ENCODE measurements at regions not wholly inside any gene's neighbourhood (a gene's known extent, or its start where the extent isn't known, plus 50 kb on each side); places are given as distances from the start of the nearest gene placed in this dataset.

GRCh38 chr4:115292320-115293092 lies 179.1 kb upstream of the NDST4 start:
- Mint-ChIP-seq H3K4me3 (no peak overlapping the region), H3K36me3 (ENCODE audit: low read depth) (no peaks in the 10 kb centered on the region), H3K9me3 (no peaks in the 10 kb centered on the region; the same call in 2 of the 3 replicates), H3K4me1 (no peaks in the 10 kb centered on the region), H3K27ac (no peak overlapping the region), H3K27me3 (ENCODE audit: insufficient read depth, low read depth, poor library complexity) (no peaks in the 10 kb centered on the region)
- no peaks in the 10 kb centered on the region for H3K4me1 ChIP-seq (ENCODE audit: insufficient read depth)
- H3K27me3 ChIP-seq (ENCODE audit: insufficient read depth): no peaks in the 10 kb centered on the region
- no peaks in the 10 kb centered on the region for H3K9me2 ChIP-seq (ENCODE audit: insufficient read depth)
- no peak for TF ChIP-seq ZNF114 (CRISPR knock-in tag; IDR thresholded peaks at IDR 0.05)
- no peak for TF ChIP-seq JUNB (IDR thresholded peaks at IDR 0.05; ENCODE audit: unreplicated experiment)
- H3K27ac ChIP-seq (ENCODE audit: low read depth): no peak overlapping the region
- H3K4me3 ChIP-seq: no peak overlapping the region
- H3K79me2 ChIP-seq (replicated peaks; ENCODE audit: insufficient read depth): no peaks in the 10 kb centered on the region
- no peak for DNase-seq (ENCODE audit: low spot score)
- H3F3A ChIP-seq (replicated peaks; ENCODE audit: low read depth): no peaks in the 10 kb centered on the region
- no peaks in the 10 kb centered on the region for H4K20me1 ChIP-seq (replicated peaks; ENCODE audit: insufficient read depth)
- H3K36me3 ChIP-seq (ENCODE audit: insufficient read depth): no peaks in the 10 kb centered on the region
- no peak for ATAC-seq
- H3K4me2 ChIP-seq: no peak overlapping the region
- H2AFZ ChIP-seq: 0 out of 2 replicates have a peak overlapping the region, but pooled peaks have one; percentile 40

GRCh38 chr4:115287426-115287825 lies 174.0 kb upstream of the NDST4 start:
- no peaks in the 10 kb centered on the region for H3K4me1 ChIP-seq (ENCODE audit: insufficient read depth)
- DNase-seq (ENCODE audit: low spot score): no peak
- no peaks in the 10 kb centered on the region for H3K9me3 Mint-ChIP-seq
- no peak overlapping the region for H3K4me3 ChIP-seq
- no peaks in the 10 kb centered on the region for H3K36me3 Mint-ChIP-seq (ENCODE audit: low read depth)
- no peaks in the 10 kb centered on the region for H3K4me1 Mint-ChIP-seq
- H3K27me3 ChIP-seq (ENCODE audit: insufficient read depth): no peaks in the 10 kb centered on the region
- no peaks in the 10 kb centered on the region for H3K27me3 Mint-ChIP-seq (ENCODE audit: insufficient read depth, low read depth, poor library complexity)
- H3K79me2 ChIP-seq (replicated peaks; ENCODE audit: insufficient read depth): no peaks in the 10 kb centered on the region
- no peaks in the 10 kb centered on the region for H3F3A ChIP-seq (replicated peaks; ENCODE audit: low read depth)
- H3K4me3 Mint-ChIP-seq: no peak overlapping the region
- no peak overlapping the region for H3K27ac ChIP-seq (ENCODE audit: low read depth)
- no peaks in the 10 kb centered on the region for H3K36me3 ChIP-seq (ENCODE audit: insufficient read depth)
- no peaks in the 10 kb centered on the region for H4K20me1 ChIP-seq (replicated peaks; ENCODE audit: insufficient read depth)
- no peak overlapping the region; the same call in 1 of the 2 replicates for H3K27ac Mint-ChIP-seq
- no peaks in the 10 kb centered on the region for H3K9me2 ChIP-seq (ENCODE audit: insufficient read depth)
- ATAC-seq: no peak
- TF ChIP-seq ZNF331 (CRISPR knock-in tag; IDR thresholded peaks at IDR 0.05; ENCODE audit: low read depth) (no peak), STAT1 (IDR thresholded peaks at IDR 0.05; ENCODE audit: unreplicated experiment) (no peak), REST (IDR thresholded peaks at IDR 0.05; ENCODE audit: unreplicated experiment) (no peak), EZH2 (IDR thresholded peaks at IDR 0.05; ENCODE audit: low read depth, unreplicated experiment) (no peak), POLR2AphosphoS5 (IDR thresholded peaks at IDR 0.05; ENCODE audit: low read depth) (no peak), CREB1 (CRISPR knock-in tag; IDR thresholded peaks at IDR 0.05; ENCODE audit: low read depth) (no peak), ETS1 (IDR thresholded peaks at IDR 0.05) (no peak), NANOG (IDR thresholded peaks at IDR 0.05; ENCODE audit: borderline replicate concordance) (no peak), ZNF462 (CRISPR knock-in tag; IDR thresholded peaks at IDR 0.05) (no peak)
- H3K4me2 ChIP-seq: no peak overlapping the region
- no peak overlapping the region for H2AFZ ChIP-seq

Data from GM23338 (cell line).